GM18861 (cell line): ENCODE measurements at regions not wholly inside any gene's neighbourhood (a gene's known extent, or its start where the extent isn't known, plus 50 kb on each side); places are given as distances from the start of the nearest gene placed in this dataset.
"Not testable (repeated sequence)": the region's sequence is repeated elsewhere in the genome, so short reads cannot be mapped to it uniquely, and the experiment has no call there.

Experiments used
- ATAC-seq: cut with Tn5 transposase; IDR thresholded peaks from one replicate; pipeline ENCODE4 v1.9.1; 2021; ENCODE audit not compliant: unreplicated experiment

GRCh38 chr5:130502702-130503101 is 598.4 kb downstream of the CHSY3 start:
- no peak for ATAC-seq

GRCh38 chr5:130501151-130501865 is 597.0 kb downstream of the CHSY3 start:
- no peak for ATAC-seq

- ATAC-seq: not testable (repeated sequence)
Observed at GRCh38 chr5:130500495-130500894, 596.2 kb downstream of the CHSY3 start.

GRCh38 chr5:130496215-130496614 is 592.0 kb downstream of the CHSY3 start:
- no peak for ATAC-seq

- no peak for ATAC-seq
Observed at GRCh38 chr5:130488252-130488651, 584.0 kb downstream of the CHSY3 start.

GRCh38 chr5:130479045-130479804 is 575.0 kb downstream of the CHSY3 start:
- ATAC-seq: no peak

- no peak for ATAC-seq
Observed at GRCh38 chr5:130476325-130476724, 572.1 kb downstream of the CHSY3 start.

GRCh38 chr5:130462516-130462915 is 558.3 kb downstream of the CHSY3 start:
- ATAC-seq: no peak

DNA sequence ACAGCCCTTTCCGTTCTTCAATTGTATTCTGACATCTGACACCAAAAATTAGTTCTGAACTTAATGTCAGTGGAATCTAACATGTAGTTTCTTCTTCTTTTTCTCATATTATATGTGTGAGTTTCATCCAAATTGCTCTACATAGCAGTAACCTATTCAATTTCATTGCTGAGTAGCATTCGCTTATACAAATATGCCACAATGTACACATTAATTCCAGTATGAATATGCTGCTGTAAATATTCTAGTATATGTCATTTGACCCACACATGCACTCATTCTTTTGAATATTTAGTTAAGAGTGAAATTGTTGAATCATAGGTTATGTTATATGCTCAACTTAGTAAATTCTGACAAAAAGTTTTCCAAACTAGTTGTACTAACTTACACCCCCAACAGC is 550.9 kb downstream of the CHSY3 start:
- no peak for ATAC-seq

DNA sequence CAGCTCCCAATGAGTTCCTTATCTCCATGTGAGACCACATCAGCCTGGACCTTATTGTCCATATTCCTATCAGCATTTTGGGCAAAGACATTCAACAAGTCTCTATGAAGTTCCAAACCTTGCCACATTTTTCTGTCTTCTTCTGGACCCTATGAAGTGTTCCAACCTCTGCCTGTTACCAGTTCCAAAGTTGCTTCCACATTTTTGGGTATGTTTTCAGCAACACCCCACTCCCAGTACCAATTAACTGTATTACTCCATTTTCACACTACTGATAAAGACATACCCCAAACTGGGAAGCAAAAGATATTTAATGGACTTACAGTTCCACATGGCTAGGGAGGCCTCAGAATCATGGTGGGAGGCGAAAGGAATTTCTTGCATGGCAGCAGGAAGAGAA is 548.5 kb downstream of the CHSY3 start:
- ATAC-seq: no peak

DNA sequence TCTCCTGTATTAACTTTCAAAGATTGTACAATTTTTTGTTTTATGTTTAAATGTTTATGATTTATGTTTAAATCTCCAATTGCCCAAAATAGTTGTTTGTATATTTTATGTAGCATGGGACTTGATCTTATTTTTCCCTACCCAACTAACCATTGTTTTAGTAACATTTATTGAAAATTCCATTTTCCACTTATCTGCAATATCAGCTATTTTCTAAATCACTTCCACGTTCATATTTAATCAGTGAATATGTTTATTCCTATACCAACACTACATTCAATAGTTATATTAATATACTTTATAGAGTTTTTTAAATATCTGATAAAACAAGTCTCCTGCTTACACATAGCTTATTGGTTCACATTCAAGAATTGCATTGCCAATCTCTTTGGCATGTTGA is 532.2 kb downstream of the CHSY3 start:
- no peak for ATAC-seq

GRCh38 chr5:130427222-130427955 is 523.1 kb downstream of the CHSY3 start:
- ATAC-seq: no peak

- ATAC-seq: no peak
Observed at GRCh38 chr5:130425424-130425823, 521.2 kb downstream of the CHSY3 start.

GRCh38 chr5:130424341-130424740 is 520.1 kb downstream of the CHSY3 start:
- ATAC-seq: no peak

GRCh38 chr5:130402906-130403305 is 498.6 kb downstream of the CHSY3 start:
- ATAC-seq: no peak

- ATAC-seq: no peak
Observed at GRCh38 chr5:130400091-130400490, 495.8 kb downstream of the CHSY3 start.

GRCh38 chr5:130398825-130399224 is 494.6 kb downstream of the CHSY3 start:
- ATAC-seq: no peak

DNA sequence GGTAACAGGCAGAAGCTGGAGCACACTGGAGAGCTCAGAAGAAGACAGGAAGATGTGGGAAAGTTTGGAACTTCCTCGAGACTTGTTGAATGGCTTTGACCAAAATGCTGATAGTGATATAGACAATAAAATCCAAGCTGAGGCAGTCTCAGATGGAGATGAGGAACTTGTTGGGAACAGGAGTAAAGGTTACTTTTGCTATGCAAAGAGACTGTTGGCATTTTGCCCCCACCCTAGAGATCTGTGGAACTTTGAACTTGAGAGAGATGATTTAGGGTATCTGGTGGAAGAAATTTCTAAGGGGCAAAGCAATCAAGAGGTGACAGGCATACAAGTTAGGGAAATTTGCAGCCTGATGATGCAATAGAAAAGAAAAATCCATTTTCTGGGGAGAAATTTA is 493.5 kb downstream of the CHSY3 start:
- not testable (repeated sequence) for ATAC-seq

DNA sequence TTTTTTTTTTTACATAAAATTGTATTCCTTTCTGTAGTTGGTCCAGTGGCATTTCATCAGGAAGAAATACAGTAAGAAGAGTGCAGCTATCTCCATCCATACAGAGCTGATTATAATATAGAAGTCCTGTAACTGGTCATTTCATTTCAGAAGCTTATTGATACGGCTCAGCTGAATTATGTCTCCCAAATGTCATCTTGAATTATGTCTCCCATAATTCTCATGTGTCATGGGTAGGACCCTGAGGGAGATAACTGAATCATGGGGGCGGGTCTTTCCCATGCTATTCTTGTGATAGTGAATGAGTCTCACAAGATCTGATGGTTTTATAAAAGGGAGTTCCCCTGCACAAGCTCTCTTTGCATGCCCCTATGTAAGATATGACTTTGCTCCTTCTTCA is 492.9 kb downstream of the CHSY3 start:
- no peak for ATAC-seq

GRCh38 chr5:130391727-130392264 is 487.5 kb downstream of the CHSY3 start:
- ATAC-seq: not testable (repeated sequence)

GRCh38 chr5:130386155-130386554 is 481.9 kb downstream of the CHSY3 start:
- no peak for ATAC-seq

DNA sequence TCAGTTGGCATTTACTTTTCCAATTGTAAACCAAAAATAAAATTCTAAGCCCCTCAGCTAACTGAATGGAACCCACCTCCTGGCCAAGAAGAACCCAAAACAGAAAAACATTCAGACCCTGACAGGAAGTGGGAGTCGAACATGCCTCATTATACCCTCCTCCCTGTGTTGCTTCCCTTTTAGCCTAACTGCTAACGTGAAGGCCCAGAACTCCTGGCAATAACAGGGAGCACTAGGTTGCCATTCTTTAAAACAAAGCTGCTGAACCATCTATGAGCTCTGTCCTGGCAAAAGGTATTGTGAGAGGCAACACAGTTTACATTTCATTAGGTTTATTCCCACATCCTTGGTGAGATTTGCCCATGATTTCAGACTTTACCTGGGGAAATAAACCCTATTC is 481.4 kb downstream of the CHSY3 start:
- no peak for ATAC-seq
